A549 (cell line): ENCODE measurements at regions not wholly inside any gene's neighbourhood (a gene's known extent, or its start where the extent isn't known, plus 50 kb on each side); places are given as distances from the start of the nearest gene placed in this dataset.
"Not testable (repeated sequence)": the region's sequence is repeated elsewhere in the genome, so short reads cannot be mapped to it uniquely, and the experiment has no call there.

Source experiments
- ATAC-seq, 2 experiments: fragments of 200-7000 bp in 1 of 2; fragments of >200 bp in 1 of 2; cut with Nextera tagmentation in 1 of 2; cut with Tn5 transposase in 1 of 2; 3 replicates each; pipeline versions ENCODE4 v1.8.0 to v1.9.1; 2018 to 2020; ENCODE audit warnings: mild to moderate bottlenecking in 1 of 2, moderate library complexity in 1 of 2
- CTCF ChIA-PET: fragments of 300-600 bp; sonication (Branson Sonifier 250); formaldehyde crosslinking; extraction: SDS; loops from one replicate; lab custom pipeline; 2021; ENCODE audit warnings: antibody characterized with exemption, inconsistent platforms; lab: Yijun Ruan, JAX
- POLR2A ChIA-PET: fragments of 350-600 bp; formaldehyde crosslinking; extraction: SDS; loops from one replicate; lab custom pipeline; 2021; ENCODE audit warnings: antibody characterized with exemption, inconsistent platforms; lab: Yijun Ruan, JAX
- DNase-seq, 2 experiments: peaks; one replicate each; pipeline versions ENCODE4 v3.0.0 to v3.0.0-alpha.2; 2011 to 2016; ENCODE audit warnings: low read depth in 1 of 2, low spot score in 1 of 2
- FAIRE-seq: peaks from 2 replicates; lab custom pipeline; 2011; peaks lifted over from hg19 to GRCh38; lab: Jason Lieb, UNC
- H3K27ac ChIP-seq, 2 experiments: fragments of >200 bp; sonication (Bioruptor Twin); formaldehyde crosslinking; 3 replicates each; pipeline ENCODE4 v1.5.1; 2016 to 2017
- H3K4me1 ChIP-seq: fragments of >200 bp; sonication (Bioruptor Twin); formaldehyde crosslinking; 3 replicates; pipeline ENCODE4 v1.6.1; 2016
- H3K4me2 ChIP-seq: fragments of >200 bp; sonication (Bioruptor Twin); formaldehyde crosslinking; 3 replicates; pipeline ENCODE4 v1.6.1; 2016
- H3K4me3 ChIP-seq: fragments of >200 bp; sonication (Bioruptor Twin); formaldehyde crosslinking; 3 replicates; pipeline ENCODE4 v1.5.1; 2016
- H3K9me3 ChIP-seq: fragments of >200 bp; sonication (Bioruptor Twin); formaldehyde crosslinking; 3 replicates; pipeline ENCODE4 v1.6.1; 2016
- CBX2 ChIP-seq: fragments of 200-600 bp; sonication (generic); IDR thresholded peaks from 2 replicates; pipeline ENCODE4 v1.6.1; 2016; ENCODE audit warnings: low read depth, mild to moderate bottlenecking, borderline replicate concordance
- CEBPB ChIP-seq, 2 experiments: fragments of >200 bp in 1 of 2; sonication (Bioruptor Twin) in 1 of 2; formaldehyde crosslinking in 1 of 2; IDR thresholded peaks; 2 replicates each; pipeline ENCODE4 v1.6.1; 2012 to 2016
- CHD2 ChIP-seq: fragments of 150-350 bp; IDR thresholded peaks from 2 replicates; pipeline ENCODE4 v1.6.1; 2014; ENCODE audit warnings: low read length; ENCODE audit not compliant: partially characterized antibody
- CHD4 ChIP-seq: fragments of 200-600 bp; sonication (generic); IDR thresholded peaks from 2 replicates; pipeline ENCODE4 v1.6.1; 2016; ENCODE audit warnings: antibody characterized with exemption, mild to moderate bottlenecking, borderline replicate concordance
- EHF ChIP-seq: fragments of 250-450 bp; sonication (Bioruptor Pico); IDR thresholded peaks from 2 replicates; pipeline ENCODE4 v1.5.0; 2020; ENCODE audit warnings: mild to moderate bottlenecking
- EP300 ChIP-seq, 2 experiments: fragments of >200 bp; sonication (Bioruptor Twin); formaldehyde crosslinking; IDR thresholded peaks; 2 replicates in 1 of 2; 3 replicates in 1 of 2; pipeline ENCODE4 v1.6.1; 2016 to 2017
- FOSL2 ChIP-seq, 2 experiments: fragments of 450-650 bp in 1 of 2; fragments of >200 bp in 1 of 2; sonication (Bioruptor Twin) in 1 of 2; formaldehyde crosslinking; IDR thresholded peaks; 2 replicates each; pipeline versions ENCODE4 v1.5.0 to v1.6.1; 2016 to 2020; ENCODE audit warnings: mild to moderate bottlenecking in 1 of 2, moderate library complexity in 1 of 2
- HEYL ChIP-seq: fragments of 250-450 bp; sonication (Bioruptor Pico); IDR thresholded peaks from 2 replicates; pipeline ENCODE4 v1.8.0; 2021; ENCODE audit warnings: mild to moderate bottlenecking, moderate library complexity
- JUNB ChIP-seq: fragments of >200 bp; sonication (Bioruptor Twin); formaldehyde crosslinking; IDR thresholded peaks from 2 replicates; pipeline ENCODE4 v1.6.1; 2016
- MAZ ChIP-seq: fragments of 150-350 bp; IDR thresholded peaks from 2 replicates; pipeline ENCODE4 v1.6.1; 2014; ENCODE audit warnings: antibody characterized with exemption, low read depth, low read length, borderline replicate concordance
- NFE2L2 ChIP-seq: fragments of 150-350 bp; conservative IDR thresholded peaks from 2 replicates; pipeline ENCODE4 v1.6.1; 2014; ENCODE audit warnings: low read length
- NPAS2 ChIP-seq: fragments of 250-450 bp; sonication (Bioruptor Pico); IDR thresholded peaks from 2 replicates; pipeline ENCODE4 v1.8.0; 2022; ENCODE audit warnings: mild to moderate bottlenecking, moderate library complexity, borderline replicate concordance
- POLR2AphosphoS2 ChIP-seq: conservative IDR thresholded peaks from 2 replicates; pipeline ENCODE4 v1.6.1; 2012; ENCODE audit warnings: low read length, improper control_type of control experiment, inconsistent platforms
- RCOR1 ChIP-seq: fragments of 150-350 bp; IDR thresholded peaks from 2 replicates; pipeline ENCODE4 v1.6.1; 2014; ENCODE audit warnings: antibody characterized with exemption, low read length, low read depth
- SMC3 ChIP-seq: fragments of >200 bp; sonication (Bioruptor Twin); formaldehyde crosslinking; IDR thresholded peaks from 3 replicates; pipeline ENCODE4 v1.6.1; 2018; ENCODE audit warnings: inconsistent platforms
- SREBF2 ChIP-seq: fragments of 450-650 bp; IDR thresholded peaks from 2 replicates; pipeline ENCODE4 v1.6.1; 2014; ENCODE audit warnings: mild to moderate bottlenecking, moderate library complexity
- TFCP2L1 ChIP-seq: fragments of 250-450 bp; sonication (Bioruptor Pico); IDR thresholded peaks from 2 replicates; pipeline ENCODE4 v1.5.0; 2021; ENCODE audit warnings: mild to moderate bottlenecking
- TP53 ChIP-seq: fragments of 250-450 bp; sonication (Bioruptor Pico); IDR thresholded peaks from 2 replicates; pipeline ENCODE4 v1.5.0; 2021; ENCODE audit warnings: mild to moderate bottlenecking, moderate library complexity
- ZC3H11A ChIP-seq: fragments of 450-650 bp; IDR thresholded peaks from 2 replicates; pipeline ENCODE4 v1.6.1; 2014; ENCODE audit warnings: antibody characterized with exemption, mild to moderate bottlenecking
- ZFP36 ChIP-seq: fragments of 450-650 bp; IDR thresholded peaks from 2 replicates; pipeline ENCODE4 v1.6.1; 2014; ENCODE audit warnings: borderline replicate concordance; ENCODE audit not compliant: partially characterized antibody
- WGBS: methylation state at CpG from one replicate; pipeline ENCODE4 v1.1.6; 2017; ENCODE audit errors: missing lambda C conversion rate; 5-methylcytosine and 5-hydroxymethylcytosine counted together
- TF ChIP-seq, protein P1 (sequence below): fragments of 450-650 bp; IDR thresholded peaks from 2 replicates; pipeline ENCODE4 v1.6.1; 2014; ENCODE audit warnings: antibody characterized with exemption
- TF ChIP-seq, protein P2 (sequence below): IDR thresholded peaks from 2 replicates; pipeline ENCODE4 v1.6.1; 2012; ENCODE audit warnings: low read depth, borderline replicate concordance

DNA sequence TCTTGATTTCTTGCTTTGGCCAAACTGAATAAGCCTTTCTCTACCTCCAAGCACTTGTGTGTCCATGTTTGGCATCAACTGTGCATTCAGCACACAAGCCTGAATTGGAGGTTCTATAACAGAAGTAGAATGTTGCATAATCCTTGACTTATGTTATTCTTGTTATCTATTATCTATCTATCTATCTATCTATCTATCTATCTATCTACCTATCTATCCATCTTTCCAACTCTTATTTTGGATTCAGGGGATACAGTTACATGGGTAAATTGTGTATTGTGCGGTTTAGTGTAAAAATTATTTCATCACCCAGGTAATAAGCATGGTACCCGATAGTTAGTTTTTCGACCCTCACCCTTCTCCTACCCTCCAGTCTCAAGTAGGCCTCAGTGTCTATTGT lies 319.6 kb downstream of the PTH2R start (continued):
- no peak for TF ChIP-seq NPAS2 (CRISPR knock-in tag)
- TF ChIP-seq, protein P1, sequence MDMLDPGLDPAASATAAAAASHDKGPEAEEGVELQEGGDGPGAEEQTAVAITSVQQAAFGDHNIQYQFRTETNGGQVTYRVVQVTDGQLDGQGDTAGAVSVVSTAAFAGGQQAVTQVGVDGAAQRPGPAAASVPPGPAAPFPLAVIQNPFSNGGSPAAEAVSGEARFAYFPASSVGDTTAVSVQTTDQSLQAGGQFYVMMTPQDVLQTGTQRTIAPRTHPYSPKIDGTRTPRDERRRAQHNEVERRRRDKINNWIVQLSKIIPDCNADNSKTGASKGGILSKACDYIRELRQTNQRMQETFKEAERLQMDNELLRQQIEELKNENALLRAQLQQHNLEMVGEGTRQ = no peak
- TF ChIP-seq CHD4 = no peak
- no peak for TF ChIP-seq CHD2
- TF ChIP-seq ZC3H11A = no peak
- no peak for TF ChIP-seq RCOR1

DNA sequence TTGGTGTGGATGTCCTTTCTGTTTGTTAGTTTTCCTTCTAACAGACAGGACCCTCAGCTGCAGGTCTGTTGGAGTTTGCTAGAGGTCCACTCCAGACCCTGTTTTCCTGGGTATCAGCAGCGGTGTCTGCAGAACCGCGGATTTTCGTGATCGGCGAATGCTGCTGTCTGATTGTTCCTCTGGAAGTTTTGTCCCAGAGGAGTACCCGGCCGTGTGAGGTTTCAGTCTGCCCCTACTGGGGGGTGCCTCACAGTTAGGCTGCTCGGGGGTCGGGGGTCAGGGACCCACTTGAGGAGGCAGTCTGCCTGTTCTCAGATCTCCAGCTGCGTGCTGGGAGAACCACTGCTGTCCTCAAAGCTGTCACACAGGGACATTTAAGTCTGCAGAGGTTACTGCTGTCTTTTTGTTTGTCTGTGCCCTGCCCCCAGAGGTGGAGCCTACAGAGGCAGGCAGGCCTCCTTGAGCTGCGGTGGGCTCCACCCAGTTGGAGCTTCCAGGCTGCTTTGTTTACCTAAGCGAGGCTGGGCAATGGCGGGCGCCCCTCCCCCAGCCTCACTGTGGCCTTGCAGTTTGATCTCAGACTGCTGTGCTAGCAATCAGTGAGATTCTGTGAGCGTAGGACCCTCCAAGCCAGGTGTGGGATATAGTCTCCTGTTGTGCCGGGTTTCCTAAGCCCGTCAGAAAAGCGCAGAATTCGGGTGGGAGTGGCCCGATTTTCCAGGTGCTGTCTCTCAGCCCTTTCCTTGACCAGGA lies 345.2 kb downstream of the PTH2R start:
- H3K4me1 ChIP-seq, H3K4me3 ChIP-seq, H3K4me2 ChIP-seq, FAIRE-seq, CTCF ChIA-PET, POLR2A ChIA-PET, H3K27ac ChIP-seq, DNase-seq, H3K9me3 ChIP-seq, ATAC-seq: not testable (repeated sequence)
- WGBS = 12% methylated on average over 14 of the region's 21 CpGs

DNA sequence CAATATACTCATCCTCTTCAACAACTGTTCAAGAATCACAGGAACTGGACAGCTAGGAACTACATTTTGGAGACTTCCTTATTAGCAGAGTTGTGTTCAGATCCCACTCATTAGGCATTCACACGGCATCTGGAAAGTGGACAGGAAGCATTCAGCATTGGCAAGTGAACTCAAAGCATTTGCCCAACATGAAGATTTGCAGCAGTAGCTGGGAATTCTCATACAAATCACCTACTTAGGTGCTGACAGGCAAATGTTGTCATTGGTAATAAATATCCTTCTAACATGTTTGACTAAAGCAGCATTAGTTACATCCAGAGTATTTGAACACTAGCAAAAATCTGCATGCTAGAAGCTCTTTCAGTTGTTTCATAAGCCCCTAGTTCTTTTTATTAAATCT lies 350.8 kb downstream of the PTH2R start:
- TF ChIP-seq JUNB (no peak), CBX2 (no peak), FOSL2 (IDR thresholded peaks at IDR 0.05) (no peak), FOSL2 (CRISPR knock-in tag; IDR thresholded peaks at IDR 0.05) (no peak), TFCP2L1 (no peak), POLR2AphosphoS2 (no peak), TP53 (no peak), SMC3 (no peak), NFE2L2 (no peak), HEYL (CRISPR knock-in tag) (no peak), ZFP36 (no peak), MAZ (no peak), SREBF2 (no peak), CHD4 (no peak), EHF (CRISPR knock-in tag) (no peak), CEBPB (IDR thresholded peaks at IDR 0.05) (no peak), EP300 (IDR thresholded peaks at IDR 0.05) (no peak)
- TF ChIP-seq, protein P2, sequence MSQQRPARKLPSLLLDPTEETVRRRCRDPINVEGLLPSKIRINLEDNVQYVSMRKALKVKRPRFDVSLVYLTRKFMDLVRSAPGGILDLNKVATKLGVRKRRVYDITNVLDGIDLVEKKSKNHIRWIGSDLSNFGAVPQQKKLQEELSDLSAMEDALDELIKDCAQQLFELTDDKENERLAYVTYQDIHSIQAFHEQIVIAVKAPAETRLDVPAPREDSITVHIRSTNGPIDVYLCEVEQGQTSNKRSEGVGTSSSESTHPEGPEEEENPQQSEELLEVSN = no peak
- Histone ChIP-seq H3K4me2 (no peak overlapping the region), H3K27ac (no peak overlapping the region), H3K4me3 (no peak overlapping the region), H3K9me3 (no peaks in the 10 kb centered on the region), H3K4me1 (no peaks in the 10 kb centered on the region)
- no peak for DNase-seq
- CTCF ChIA-PET = no interaction called here
- no peak for FAIRE-seq
- WGBS = 0% methylated on average over 1 of the region's 1 CpG
- POLR2A ChIA-PET = no interaction called here
- no peak for ATAC-seq

DNA sequence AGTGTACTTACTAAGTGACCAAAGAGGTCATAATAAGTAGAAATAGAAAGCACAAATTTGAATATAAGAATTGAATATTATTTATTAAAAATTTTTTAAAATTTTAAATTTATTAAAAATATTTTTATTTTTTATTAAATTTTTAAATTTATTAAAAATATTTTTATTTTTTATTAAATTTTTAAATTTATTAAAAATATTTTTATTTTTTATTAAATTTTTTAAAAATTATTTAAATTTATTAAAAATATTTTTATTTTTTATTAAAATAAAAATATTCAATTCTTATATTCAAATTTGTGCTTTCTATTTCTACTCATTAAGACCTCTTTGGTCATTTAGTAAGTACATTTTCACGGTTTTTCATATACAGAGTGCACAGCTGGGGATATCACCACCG lies 366.5 kb downstream of the PTH2R start:
- FAIRE-seq, H3K9me3 ChIP-seq, H3K4me1 ChIP-seq, POLR2A ChIA-PET, H3K27ac ChIP-seq, CTCF ChIA-PET, DNase-seq, H3K4me3 ChIP-seq, H3K4me2 ChIP-seq, ATAC-seq: not testable (repeated sequence)
- 0% methylated on average over 2 of the region's 2 CpGs for WGBS
